Left lung (tissue), 4 donors: ENCODE measurements at regions not wholly inside any gene's neighbourhood (a gene's known extent, or its start where the extent isn't known, plus 50 kb on each side); places are given as distances from the start of the nearest gene placed in this dataset.

Experiments used
- ATAC-seq: fragments of 200-7000 bp; cut with Tn5 transposase; one replicate; pipeline ENCODE4 v1.9.1; 2020; ENCODE audit warnings: moderate library complexity
- DNase-seq, 4 donors: peaks; one replicate each; pipeline ENCODE4 v3.0.0-alpha.2; 2013 to 2020
- H3K27ac ChIP-seq, 2 donors: fragments of 200-600 bp; sonication (generic) in 1 of 2; one replicate each; pipeline versions ENCODE4 v1.5.0 to v1.8.0; 2020 to 2021
- H3K27me3 ChIP-seq, 2 donors: fragments of 200-600 bp; sonication (generic) in 1 of 2; one replicate each; pipeline versions ENCODE4 v1.5.0 to v1.8.0; 2020 to 2021
- H3K36me3 ChIP-seq, 2 donors: fragments of 200-600 bp; sonication (generic) in 1 of 2; one replicate each; pipeline versions ENCODE4 v1.5.0 to v1.8.0; 2020 to 2021
- H3K4me1 ChIP-seq, 2 donors: fragments of 200-600 bp; one replicate each; pipeline ENCODE4 v1.8.0; 2021
- H3K4me3 ChIP-seq, 2 donors: fragments of 200-600 bp; sonication (generic) in 1 of 2; one replicate each; pipeline versions ENCODE4 v1.5.0 to v1.8.0; 2020 to 2021; ENCODE audit warnings: mild to moderate bottlenecking in 1 of 2
- H3K9me3 ChIP-seq, 2 donors: fragments of 200-600 bp; sonication (generic) in 1 of 2; one replicate each; pipeline versions ENCODE4 v1.5.0 to v1.8.0; 2020 to 2021
- intact Hi-C, 2 donors: fragments of 100-400 bp; cut with DNase I; formaldehyde crosslinking; loops; one replicate each; pipeline versions ENCODE4 v1.11.2 to v1.14.2; 2022
- TF ChIP-seq, protein P1 (sequence below), 2 donors: fragments of 200-600 bp; sonication (generic) in 1 of 2; IDR thresholded peaks; one replicate each; pipeline versions ENCODE4 v1.5.0 to v1.8.0; 2021; ENCODE audit warnings: antibody characterized with exemption in 2 of 2
- donor health status: DM: no; HTN: yes; CAD: no.
- donor health status: DM: no; HTN: no; CAD: no.

DNA sequence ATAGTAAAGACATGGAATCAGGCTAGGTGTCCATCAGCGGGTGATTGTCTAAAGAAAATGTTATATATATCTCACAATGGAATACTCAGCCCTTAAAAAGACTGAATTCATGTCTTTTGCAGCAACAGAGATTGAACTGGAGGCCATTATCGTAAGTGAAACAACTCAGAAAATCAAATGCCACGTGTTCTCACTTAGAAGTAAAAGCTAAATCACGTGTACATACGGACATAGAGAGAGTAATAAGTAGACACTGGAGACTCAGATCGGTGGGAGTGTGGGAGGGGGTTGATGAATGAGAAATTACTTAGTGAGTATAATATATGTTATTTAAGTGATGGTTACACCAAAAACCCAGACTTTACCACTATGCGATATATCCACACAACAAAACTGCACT lies 266.3 kb upstream of the PPFIA2 start:
- Histone ChIP-seq H3K36me3 (no peaks in the 10 kb centered on the region), H3K27ac (no peak overlapping the region), H3K4me3 (no peak overlapping the region), H3K27me3 (no peaks in the 10 kb centered on the region), H3K4me1 (no peaks in the 10 kb centered on the region), H3K9me3 (no peaks in the 10 kb centered on the region)
- TF ChIP-seq, protein P1, sequence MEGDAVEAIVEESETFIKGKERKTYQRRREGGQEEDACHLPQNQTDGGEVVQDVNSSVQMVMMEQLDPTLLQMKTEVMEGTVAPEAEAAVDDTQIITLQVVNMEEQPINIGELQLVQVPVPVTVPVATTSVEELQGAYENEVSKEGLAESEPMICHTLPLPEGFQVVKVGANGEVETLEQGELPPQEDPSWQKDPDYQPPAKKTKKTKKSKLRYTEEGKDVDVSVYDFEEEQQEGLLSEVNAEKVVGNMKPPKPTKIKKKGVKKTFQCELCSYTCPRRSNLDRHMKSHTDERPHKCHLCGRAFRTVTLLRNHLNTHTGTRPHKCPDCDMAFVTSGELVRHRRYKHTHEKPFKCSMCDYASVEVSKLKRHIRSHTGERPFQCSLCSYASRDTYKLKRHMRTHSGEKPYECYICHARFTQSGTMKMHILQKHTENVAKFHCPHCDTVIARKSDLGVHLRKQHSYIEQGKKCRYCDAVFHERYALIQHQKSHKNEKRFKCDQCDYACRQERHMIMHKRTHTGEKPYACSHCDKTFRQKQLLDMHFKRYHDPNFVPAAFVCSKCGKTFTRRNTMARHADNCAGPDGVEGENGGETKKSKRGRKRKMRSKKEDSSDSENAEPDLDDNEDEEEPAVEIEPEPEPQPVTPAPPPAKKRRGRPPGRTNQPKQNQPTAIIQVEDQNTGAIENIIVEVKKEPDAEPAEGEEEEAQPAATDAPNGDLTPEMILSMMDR (IDR thresholded peaks at IDR 0.05): no peak
- DNase-seq (no peak), ATAC-seq (no peak)
- intact Hi-C loops: no loop called here

DNA sequence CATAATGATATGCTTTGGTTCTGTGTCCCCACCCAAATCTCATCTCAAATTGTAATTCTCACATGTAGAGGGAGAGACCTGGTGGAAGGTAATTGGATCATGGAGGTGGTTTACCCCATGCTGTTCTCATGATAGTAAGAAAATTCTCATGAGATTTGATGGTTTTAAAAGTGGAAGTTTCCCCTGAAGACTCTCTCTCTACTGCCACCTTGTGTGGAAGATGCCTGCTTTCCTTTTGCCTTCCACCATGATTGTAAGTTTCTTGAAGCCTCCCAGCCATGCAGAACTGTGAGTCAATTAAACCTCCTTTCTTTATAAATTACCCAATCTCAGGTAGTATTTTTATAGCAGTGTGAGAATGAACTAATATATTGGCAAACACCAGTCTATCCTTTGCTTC lies 260.4 kb upstream of the PPFIA2 start:
- Histone ChIP-seq H3K27ac (no peak overlapping the region), H3K4me1 (no peaks in the 10 kb centered on the region), H3K4me3 (no peak overlapping the region), H3K27me3 (no peaks in the 10 kb centered on the region), H3K9me3 (peaks cover 0 to 13% of the 10 kb centered on the region in 2 donors), H3K36me3 (no peaks in the 10 kb centered on the region)
- ATAC-seq: peak; percentile 26
- intact Hi-C loops: no loop called here
- DNase-seq: no peak
- TF ChIP-seq, protein P1 (IDR thresholded peaks at IDR 0.05): peak; percentile 20 to 24

DNA sequence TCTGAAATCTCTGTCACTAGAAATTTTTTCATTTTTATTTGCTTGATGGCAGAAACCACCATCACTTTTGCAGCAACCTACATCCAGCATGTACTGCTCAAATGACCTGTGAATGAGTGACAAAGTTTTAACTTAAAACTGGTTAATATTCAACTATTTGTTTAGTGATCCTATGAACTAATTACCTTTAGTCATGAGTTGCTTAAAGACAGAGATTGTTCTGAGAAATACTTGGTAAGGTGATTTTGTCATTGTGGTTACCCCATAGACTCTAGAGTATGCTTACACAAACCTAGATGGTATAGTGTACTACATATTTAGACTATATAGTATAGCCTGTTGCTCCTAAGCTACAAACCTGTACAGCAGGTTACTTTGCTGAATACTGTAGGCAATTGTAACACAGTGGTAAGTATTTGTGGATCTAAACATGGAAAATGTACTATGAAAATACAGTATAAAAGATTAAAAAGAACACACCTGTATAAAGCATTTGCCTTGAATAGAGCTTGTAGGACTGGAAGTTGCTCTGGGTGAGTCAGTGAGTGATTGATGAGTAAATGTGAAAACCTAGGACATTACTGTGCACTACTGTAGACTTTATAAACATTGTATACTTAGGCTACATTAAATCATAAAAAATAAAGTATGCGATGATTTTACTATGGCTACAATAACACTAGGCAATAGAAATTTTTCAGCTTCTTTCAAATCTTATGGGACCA lies 256.6 kb upstream of the PPFIA2 start:
- no peaks in the 10 kb centered on the region for H3K36me3 ChIP-seq
- DNase-seq: peak in 1 of 4 donors; percentile 4
- TF ChIP-seq, protein P1 (IDR thresholded peaks at IDR 0.05): no peak

DNA sequence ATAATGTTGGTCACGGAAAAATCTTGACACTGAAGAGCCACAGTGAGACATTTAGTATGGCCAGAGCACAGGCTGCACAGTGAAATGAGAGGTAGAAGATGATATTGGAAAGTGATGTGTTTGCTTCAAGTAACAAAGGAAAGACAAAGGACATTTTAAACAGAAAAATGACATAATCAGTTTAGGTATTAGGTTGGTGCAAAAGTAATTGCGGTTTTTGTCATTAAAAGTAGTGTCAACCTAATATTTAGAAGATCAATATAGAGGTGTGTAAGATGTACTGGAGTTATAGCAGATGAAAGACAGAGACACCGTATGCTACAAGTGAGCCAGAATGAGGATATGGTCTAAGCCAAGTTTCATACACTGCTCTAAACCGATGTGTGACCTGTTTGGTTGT lies 253.0 kb upstream of the PPFIA2 start:
- Histone ChIP-seq H3K36me3 (no peaks in the 10 kb centered on the region), H3K27ac (no peak overlapping the region), H3K27me3 (no peaks in the 10 kb centered on the region), H3K9me3 (peaks cover 0 to 3% of the 10 kb centered on the region in 2 donors), H3K4me3 (no peak overlapping the region), H3K4me1 (no peaks in the 10 kb centered on the region)
- DNase-seq (no peak), ATAC-seq (no peak)
- TF ChIP-seq, protein P1 (IDR thresholded peaks at IDR 0.05): no peak
- intact Hi-C loops: no loop called here

More for the DNA sequence above, 256.6 kb upstream of the PPFIA2 start:
- H3K27ac ChIP-seq: no peak overlapping the region
- H3K27me3 ChIP-seq: no peaks in the 10 kb centered on the region
- H3K4me1 ChIP-seq: no peaks in the 10 kb centered on the region
- H3K9me3 ChIP-seq: peaks cover 0 to 13% of the 10 kb centered on the region in 2 donors
- no peak overlapping the region for H3K4me3 ChIP-seq
- no peak for ATAC-seq
- intact Hi-C loops: no loop called here

DNA sequence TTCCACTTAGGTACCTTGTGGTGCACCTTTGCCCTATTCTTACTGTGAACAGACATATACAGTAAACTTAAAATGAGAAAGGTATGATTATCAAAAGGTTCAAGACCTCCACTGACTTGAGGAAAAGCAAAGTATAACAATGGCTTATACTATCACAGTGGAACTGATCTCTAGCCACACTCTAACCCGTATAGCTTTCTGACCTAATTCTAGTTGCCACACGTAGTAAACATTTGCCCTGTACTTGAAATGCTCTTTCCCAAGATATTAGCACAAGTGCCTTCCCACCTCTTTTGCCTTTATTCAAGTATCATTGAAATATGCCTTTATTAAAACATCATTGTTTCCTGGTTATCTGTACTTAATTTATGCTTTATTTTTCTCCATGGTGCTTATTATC lies 250.4 kb upstream of the PPFIA2 start:
- H3K27me3 ChIP-seq: no peaks in the 10 kb centered on the region
- DNase-seq: no peak
- H3K9me3 ChIP-seq: no peaks in the 10 kb centered on the region
- H3K27ac ChIP-seq: no peak overlapping the region
- TF ChIP-seq, protein P1 (IDR thresholded peaks at IDR 0.05): no peak
- intact Hi-C loops: no loop called here
- H3K4me1 ChIP-seq: no peaks in the 10 kb centered on the region
- H3K36me3 ChIP-seq: no peaks in the 10 kb centered on the region
- peak; percentile 84 for ATAC-seq
- H3K4me3 ChIP-seq: no peak overlapping the region
